ENCODE measurements at regions not wholly inside any gene's neighbourhood (a gene's known extent, or its start where the extent isn't known, plus 50 kb on each side); places are given as distances from the start of the nearest gene placed in this dataset.

GRCh38 chr2:198287706-198288105 lies 483.3 kb downstream of the PLCL1 start:
- H3K4me3 ChIP-seq, result no peak overlapping the region
- H3K4me1 ChIP-seq (ENCODE audit: insufficient read depth), result peaks cover 3% of the 10 kb centered on the region
- no peak overlapping the region for H3K4me2 ChIP-seq
- TF ChIP-seq EZH2phosphoT487 (IDR thresholded peaks at IDR 0.05; ENCODE audit: low read depth, severe bottlenecking, unreplicated experiment) (no peak), EZH2 (IDR thresholded peaks at IDR 0.05; ENCODE audit: borderline replicate concordance) (no peak)
- TF ChIP-seq, protein P1, sequence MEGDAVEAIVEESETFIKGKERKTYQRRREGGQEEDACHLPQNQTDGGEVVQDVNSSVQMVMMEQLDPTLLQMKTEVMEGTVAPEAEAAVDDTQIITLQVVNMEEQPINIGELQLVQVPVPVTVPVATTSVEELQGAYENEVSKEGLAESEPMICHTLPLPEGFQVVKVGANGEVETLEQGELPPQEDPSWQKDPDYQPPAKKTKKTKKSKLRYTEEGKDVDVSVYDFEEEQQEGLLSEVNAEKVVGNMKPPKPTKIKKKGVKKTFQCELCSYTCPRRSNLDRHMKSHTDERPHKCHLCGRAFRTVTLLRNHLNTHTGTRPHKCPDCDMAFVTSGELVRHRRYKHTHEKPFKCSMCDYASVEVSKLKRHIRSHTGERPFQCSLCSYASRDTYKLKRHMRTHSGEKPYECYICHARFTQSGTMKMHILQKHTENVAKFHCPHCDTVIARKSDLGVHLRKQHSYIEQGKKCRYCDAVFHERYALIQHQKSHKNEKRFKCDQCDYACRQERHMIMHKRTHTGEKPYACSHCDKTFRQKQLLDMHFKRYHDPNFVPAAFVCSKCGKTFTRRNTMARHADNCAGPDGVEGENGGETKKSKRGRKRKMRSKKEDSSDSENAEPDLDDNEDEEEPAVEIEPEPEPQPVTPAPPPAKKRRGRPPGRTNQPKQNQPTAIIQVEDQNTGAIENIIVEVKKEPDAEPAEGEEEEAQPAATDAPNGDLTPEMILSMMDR (IDR thresholded peaks at IDR 0.05; ENCODE audit: poor library complexity), result no peak
- DNase-seq (ENCODE audit: low spot score), result no peak
- no peak overlapping the region for H2AFZ ChIP-seq
- H3K27me3 ChIP-seq, result peaks cover 3% of the 10 kb centered on the region
- no peaks in the 10 kb centered on the region for H4K20me1 ChIP-seq (ENCODE audit: insufficient read depth, poor library complexity, severe bottlenecking)
- H3K9me2 ChIP-seq (replicated peaks; ENCODE audit: insufficient read depth), result no peaks in the 10 kb centered on the region
- H3K9me3 ChIP-seq (ENCODE audit: low read depth), result no peaks in the 10 kb centered on the region
- no peaks in the 10 kb centered on the region for H3K79me2 ChIP-seq
- 38% methylated on average over 2 of the region's 2 CpGs for WGBS (ENCODE audit: low lambda C conversion rate, missing lambda C conversion rate)
- no peaks in the 10 kb centered on the region for H3K36me3 ChIP-seq (replicated peaks; ENCODE audit: insufficient read depth, low read depth)
- H3K27ac ChIP-seq, result no peak overlapping the region

- no peaks in the 10 kb centered on the region for H3K36me3 ChIP-seq (replicated peaks; ENCODE audit: insufficient read depth, low read depth)
- H3K4me3 ChIP-seq, result no peak overlapping the region
- H3K4me1 ChIP-seq (ENCODE audit: insufficient read depth), result peaks cover 3% of the 10 kb centered on the region
- no peaks in the 10 kb centered on the region for H3K79me2 ChIP-seq
- H3K9me2 ChIP-seq (replicated peaks; ENCODE audit: insufficient read depth), result no peaks in the 10 kb centered on the region
- no peak for TF ChIP-seq EZH2phosphoT487 (IDR thresholded peaks at IDR 0.05; ENCODE audit: low read depth, severe bottlenecking, unreplicated experiment)
- TF ChIP-seq, protein P1 (IDR thresholded peaks at IDR 0.05; ENCODE audit: poor library complexity), result no peak
- TF ChIP-seq EZH2 (IDR thresholded peaks at IDR 0.05; ENCODE audit: borderline replicate concordance), result no peak
- no peak overlapping the region for H3K27ac ChIP-seq
- WGBS (ENCODE audit: low lambda C conversion rate, missing lambda C conversion rate), result 63% methylated on average over 5 of the region's 5 CpGs
- no peak overlapping the region for H2AFZ ChIP-seq
- H3K27me3 ChIP-seq, result peaks cover 3% of the 10 kb centered on the region
- no peak overlapping the region for H3K4me2 ChIP-seq
- H3K9me3 ChIP-seq (ENCODE audit: low read depth), result no peaks in the 10 kb centered on the region
- no peak for DNase-seq (ENCODE audit: low spot score)
- no peaks in the 10 kb centered on the region for H4K20me1 ChIP-seq (ENCODE audit: insufficient read depth, poor library complexity, severe bottlenecking)
Observed at GRCh38 chr2:198285216-198285615, 480.8 kb downstream of the PLCL1 start.

- peaks cover 3% of the 10 kb centered on the region for H3K4me1 ChIP-seq (ENCODE audit: insufficient read depth)
- no peaks in the 10 kb centered on the region for H3K36me3 ChIP-seq (replicated peaks; ENCODE audit: insufficient read depth, low read depth)
- 59% methylated on average over 2 of the region's 2 CpGs for WGBS (ENCODE audit: low lambda C conversion rate, missing lambda C conversion rate)
- H3K4me2 ChIP-seq, result no peak overlapping the region
- H3K9me2 ChIP-seq (replicated peaks; ENCODE audit: insufficient read depth), result no peaks in the 10 kb centered on the region
- H3K27me3 ChIP-seq, result peaks cover 3% of the 10 kb centered on the region
- no peak for DNase-seq (ENCODE audit: low spot score)
- no peaks in the 10 kb centered on the region for H3K79me2 ChIP-seq
- no peaks in the 10 kb centered on the region for H3K9me3 ChIP-seq (ENCODE audit: low read depth)
- no peak for TF ChIP-seq EZH2 (IDR thresholded peaks at IDR 0.05; ENCODE audit: borderline replicate concordance)
- TF ChIP-seq, protein P1 (IDR thresholded peaks at IDR 0.05; ENCODE audit: poor library complexity), result no peak
- no peak for TF ChIP-seq EZH2phosphoT487 (IDR thresholded peaks at IDR 0.05; ENCODE audit: low read depth, severe bottlenecking, unreplicated experiment)
- H3K27ac ChIP-seq, result no peak overlapping the region
- no peak overlapping the region for H3K4me3 ChIP-seq
- H2AFZ ChIP-seq, result no peak overlapping the region
- H4K20me1 ChIP-seq (ENCODE audit: insufficient read depth, poor library complexity, severe bottlenecking), result no peaks in the 10 kb centered on the region
Observed at GRCh38 chr2:198283146-198283545, 478.8 kb downstream of the PLCL1 start.

DNA sequence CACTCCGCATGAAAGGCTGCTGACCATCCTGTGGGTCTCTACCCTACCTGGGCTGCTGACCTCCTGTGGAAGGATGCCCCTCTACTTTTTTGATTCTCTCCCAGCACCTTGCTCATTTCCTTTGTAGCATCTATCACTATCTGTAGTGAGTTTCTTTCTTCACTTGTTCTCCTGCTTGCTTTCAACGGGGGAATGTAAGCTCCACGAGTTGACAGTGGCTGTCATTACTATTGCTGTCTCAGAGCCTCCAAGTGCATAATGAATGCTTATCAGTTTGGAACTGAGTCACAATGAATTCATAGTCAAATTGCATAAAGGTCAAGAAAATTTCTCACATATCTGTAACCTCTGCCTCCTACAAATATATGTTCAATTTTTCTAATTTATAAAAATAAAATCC lies 477.7 kb downstream of the PLCL1 start:
- Histone ChIP-seq H3K9me3 (ENCODE audit: low read depth) (no peaks in the 10 kb centered on the region), H3K9me2 (replicated peaks; ENCODE audit: insufficient read depth) (no peaks in the 10 kb centered on the region), H3K4me3 (no peak overlapping the region), H4K20me1 (ENCODE audit: insufficient read depth, poor library complexity, severe bottlenecking) (no peaks in the 10 kb centered on the region), H3K27ac (no peak overlapping the region), H3K36me3 (replicated peaks; ENCODE audit: insufficient read depth, low read depth) (no peaks in the 10 kb centered on the region), H2AFZ (no peak overlapping the region), H3K27me3 (peaks cover 3% of the 10 kb centered on the region), H3K4me1 (ENCODE audit: insufficient read depth) (no peaks in the 10 kb centered on the region), H3K4me2 (no peak overlapping the region), H3K79me2 (no peaks in the 10 kb centered on the region)
- no peak for DNase-seq (ENCODE audit: low spot score)
- TF ChIP-seq, protein P1 (IDR thresholded peaks at IDR 0.05; ENCODE audit: poor library complexity), result no peak
- no peak for TF ChIP-seq EZH2phosphoT487 (IDR thresholded peaks at IDR 0.05; ENCODE audit: low read depth, severe bottlenecking, unreplicated experiment)
- no peak for TF ChIP-seq EZH2 (IDR thresholded peaks at IDR 0.05; ENCODE audit: borderline replicate concordance)
- 80% methylated on average over 3 of the region's 3 CpGs for WGBS (ENCODE audit: low lambda C conversion rate, missing lambda C conversion rate)

All from hepatocyte (in vitro differentiated cells).